ENCODE measurements at regions not wholly inside any gene's neighbourhood (a gene's known extent, or its start where the extent isn't known, plus 50 kb on each side); places are given as distances from the start of the nearest gene placed in this dataset.

GRCh38 chr3:177982034-177982433, 554.2 kb upstream of the KCNMB2 start:
- POLR2A ChIA-PET: no interaction called here
- CTCF ChIA-PET: no interaction called here

DNA sequence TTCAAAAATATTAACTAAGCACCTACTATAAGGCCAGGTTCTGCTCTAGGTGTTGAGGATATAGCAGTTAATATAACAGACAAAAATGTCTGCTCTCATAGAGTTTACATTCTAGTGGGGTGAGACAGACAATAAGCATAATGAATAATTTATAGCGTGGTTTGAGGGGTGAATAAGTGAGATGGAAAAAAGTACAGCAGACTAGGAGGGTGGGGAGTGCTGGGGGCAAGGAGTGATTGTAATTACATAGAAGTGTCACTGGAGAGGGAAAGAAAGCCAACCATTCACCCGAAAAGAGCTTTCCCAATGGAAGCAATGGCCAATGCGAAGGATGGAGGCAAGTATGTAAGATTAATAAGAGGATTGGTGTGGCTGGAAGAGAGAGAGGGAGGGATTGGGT, 552.9 kb upstream of the KCNMB2 start:
- POLR2A ChIA-PET: no interaction called here

GRCh38 chr3:177992993-177993970, 543.0 kb upstream of the KCNMB2 start:
- ChIA-PET POLR2A (no interaction called here), CTCF (no interaction called here)

More for the DNA sequence above, 552.9 kb upstream of the KCNMB2 start:
- CTCF ChIA-PET: no interaction called here

DNA sequence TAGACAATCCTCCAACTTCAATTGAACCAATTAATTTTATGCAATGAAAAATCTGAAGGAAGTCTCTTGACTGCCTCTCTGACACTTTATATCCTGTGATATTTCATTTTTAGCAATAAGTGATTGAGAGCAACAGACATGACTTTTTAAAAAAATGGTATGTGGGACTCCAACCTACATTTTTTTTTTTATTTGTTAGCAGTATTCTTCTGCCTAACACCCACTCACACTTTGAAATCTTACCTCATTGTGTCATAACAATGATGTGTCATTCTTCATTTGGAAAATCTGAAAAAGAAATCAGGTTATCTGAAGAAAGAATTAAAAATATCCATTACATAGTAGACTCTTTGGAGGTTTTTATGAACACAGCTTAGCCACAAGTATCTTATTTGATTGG, 541.3 kb upstream of the KCNMB2 start:
- POLR2A ChIA-PET: no interaction called here
- CTCF ChIA-PET: interaction anchor here (0.6 kb wide), 1 partner anchor 105 kb away, joined by 4 read pairs; no protein-coding TSS in a partner anchor

GRCh38 chr3:177995381-177996085, 540.7 kb upstream of the KCNMB2 start:
- ChIA-PET CTCF (interaction anchor here (0.6 kb wide), 1 partner anchor 105 kb away, joined by 4 read pairs; no protein-coding TSS in a partner anchor), POLR2A (interaction anchor here (0.6 kb wide), 1 partner anchor 718 kb away, joined by 3 read pairs; no protein-coding TSS in a partner anchor)

DNA sequence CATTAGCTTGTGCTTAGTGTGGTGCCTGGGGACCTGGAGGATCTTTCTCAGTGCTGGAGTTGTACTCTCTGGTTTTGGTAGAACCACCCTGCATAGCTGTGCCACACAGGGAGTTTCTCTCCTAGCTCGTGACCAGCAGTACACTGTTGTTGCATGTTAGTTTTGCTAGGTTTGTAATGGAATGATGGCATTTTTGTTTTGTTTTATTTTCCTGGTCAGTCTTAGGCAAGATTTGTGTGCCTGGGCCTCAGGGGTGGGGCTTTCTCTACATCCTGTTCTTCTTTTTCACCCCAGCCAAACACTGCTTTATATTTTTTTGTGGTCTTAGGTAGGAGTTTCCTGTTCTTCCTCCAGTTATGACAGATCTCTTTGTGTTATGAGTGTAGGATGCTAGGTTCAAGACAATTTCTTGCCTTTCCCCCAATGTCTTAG, 534.5 kb upstream of the KCNMB2 start:
- ChIA-PET CTCF (interaction anchor here (0.5 kb wide), 1 partner anchor 657 kb away, joined by 3 read pairs; no protein-coding TSS in a partner anchor), POLR2A (no interaction called here)

DNA sequence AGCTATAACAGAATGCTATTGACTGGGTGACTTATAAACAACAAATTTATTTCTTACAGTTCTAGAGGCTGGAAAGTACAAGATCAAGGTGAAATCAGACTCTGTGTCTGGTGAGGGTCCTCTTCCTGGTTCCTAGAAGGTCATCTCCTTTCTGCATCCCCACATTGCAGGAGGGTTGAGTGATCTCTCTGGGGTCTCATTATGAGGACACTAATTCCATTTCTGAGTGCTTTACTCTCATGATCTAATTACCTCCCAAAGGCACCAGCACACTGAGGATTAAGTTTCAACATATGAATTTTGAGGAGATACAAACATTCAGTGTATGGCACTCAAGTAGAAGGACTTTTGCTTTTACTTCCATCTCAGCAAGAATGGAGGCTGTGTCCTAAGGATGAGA, 534.1 kb upstream of the KCNMB2 start:
- ChIA-PET CTCF (interaction anchor here (0.7 kb wide), 1 partner anchor 1616 kb away, joined by 4 read pairs; no protein-coding TSS in a partner anchor), POLR2A (interaction anchor here (0.7 kb wide), 1 partner anchor 864 kb away, joined by 3 read pairs; no protein-coding TSS in a partner anchor)

- ChIA-PET CTCF (no interaction called here), POLR2A (no interaction called here)
Measured at GRCh38 chr3:178003756-178004155, 532.5 kb upstream of the KCNMB2 start.

DNA sequence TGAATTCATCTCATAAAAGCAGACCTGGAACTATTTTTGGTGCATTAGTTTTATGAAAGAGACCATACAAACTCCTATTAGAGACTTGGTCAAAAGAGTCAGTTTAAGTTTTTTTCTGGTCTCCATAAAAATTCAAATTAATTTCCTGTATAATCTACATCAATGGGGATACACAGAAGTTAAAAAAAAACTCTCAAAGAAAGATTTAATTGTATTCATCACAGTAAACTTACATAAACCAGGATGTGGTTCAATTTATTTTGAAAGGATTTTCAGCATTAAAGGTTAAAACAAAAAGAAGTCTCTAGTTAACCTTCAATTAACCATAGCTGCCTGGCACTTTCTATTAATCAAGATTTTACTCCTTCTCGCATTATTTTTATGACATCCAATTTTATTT, 530.3 kb upstream of the KCNMB2 start:
- POLR2A ChIA-PET: no interaction called here

GRCh38 chr3:178010306-178010705, 525.9 kb upstream of the KCNMB2 start:
- ChIA-PET CTCF (no interaction called here), POLR2A (no interaction called here)

More for the DNA sequence above, 530.3 kb upstream of the KCNMB2 start:
- CTCF ChIA-PET: no interaction called here

DNA sequence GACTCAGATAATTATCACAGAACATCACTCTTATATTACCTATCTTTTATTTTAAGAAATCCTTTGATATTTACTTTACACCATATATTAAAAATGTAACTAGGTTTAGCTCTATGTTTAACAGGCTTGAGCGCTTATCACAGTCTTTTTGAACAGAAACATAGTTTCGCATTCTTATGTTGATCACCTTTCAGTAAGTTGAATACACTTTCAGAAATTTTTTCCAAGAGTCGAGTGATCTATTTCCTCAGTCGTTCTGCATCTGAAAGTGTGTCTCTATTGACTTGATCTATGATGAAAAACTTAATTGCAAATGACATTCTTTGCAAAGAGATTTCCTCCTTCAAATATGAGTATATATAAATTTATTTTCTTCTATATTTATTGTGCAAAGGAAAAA, 516.6 kb upstream of the KCNMB2 start:
- POLR2A ChIA-PET: no interaction called here
- CTCF ChIA-PET: no interaction called here

DNA sequence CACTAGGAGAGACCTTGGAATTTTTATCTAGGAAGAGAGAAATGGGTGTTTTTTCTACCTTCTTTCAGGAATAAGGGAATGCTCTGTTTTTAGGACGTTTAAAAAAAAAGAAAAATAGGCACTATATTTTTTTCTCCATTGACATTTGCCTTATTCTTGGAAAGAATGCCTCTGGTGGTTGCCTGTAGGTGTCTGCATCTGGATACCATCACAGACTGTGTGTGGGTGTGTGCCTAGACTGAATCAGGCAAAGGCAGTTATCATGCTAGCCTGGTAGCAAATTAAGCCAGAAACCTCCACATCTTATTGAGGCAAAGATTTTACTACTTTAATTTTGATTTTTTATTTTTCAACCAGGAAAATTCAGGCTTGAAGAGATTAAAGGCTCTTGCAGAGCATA, 513.6 kb upstream of the KCNMB2 start:
- POLR2A ChIA-PET: no interaction called here
- CTCF ChIA-PET: no interaction called here

DNA sequence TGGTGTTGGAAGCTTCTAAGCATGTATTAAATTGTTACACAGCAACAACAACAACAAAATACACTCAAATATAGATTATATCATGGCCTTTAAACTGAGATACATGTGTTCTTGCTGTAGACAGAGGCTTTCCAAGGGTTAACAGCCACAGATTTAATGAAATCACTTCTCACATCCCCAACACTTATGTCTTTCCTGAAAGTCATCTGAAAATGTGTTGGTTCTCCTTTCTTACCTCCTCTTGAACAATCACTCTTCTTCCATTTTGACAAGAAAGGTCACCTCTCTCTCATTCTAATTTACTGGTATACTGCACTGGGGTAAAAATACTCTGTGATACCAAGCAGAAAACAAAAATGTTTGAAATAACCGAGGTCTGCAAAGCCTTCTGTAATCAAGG, 507.3 kb upstream of the KCNMB2 start:
- CTCF ChIA-PET: no interaction called here
- POLR2A ChIA-PET: no interaction called here

- POLR2A ChIA-PET: no interaction called here
- CTCF ChIA-PET: no interaction called here
Measured at GRCh38 chr3:178036451-178037144, 499.6 kb upstream of the KCNMB2 start.

GRCh38 chr3:178041931-178042330, 494.3 kb upstream of the KCNMB2 start:
- POLR2A ChIA-PET: no interaction called here

GRCh38 chr3:178042376-178042775, 493.9 kb upstream of the KCNMB2 start:
- POLR2A ChIA-PET: no interaction called here
- CTCF ChIA-PET: no interaction called here

More at GRCh38 chr3:178041931-178042330, 494.3 kb upstream of the KCNMB2 start:
- CTCF ChIA-PET: no interaction called here

DNA sequence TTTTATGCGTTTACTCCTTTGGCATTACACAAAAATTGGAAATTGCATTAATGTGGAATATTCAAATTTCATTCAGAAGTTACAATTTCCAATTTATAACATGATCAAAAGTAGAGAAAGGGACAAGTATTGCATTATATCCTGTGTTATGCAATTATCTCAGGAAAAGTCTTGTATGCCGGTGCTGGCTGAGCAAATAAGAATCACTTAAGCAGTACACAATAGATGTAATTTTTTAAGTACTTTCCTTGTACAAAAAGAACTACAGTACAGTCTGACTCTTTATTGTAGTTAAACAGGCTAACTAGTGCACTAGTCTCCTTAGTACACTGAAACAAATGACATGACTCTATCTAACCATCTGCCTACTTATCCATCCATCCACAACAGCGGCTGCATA, 493.2 kb upstream of the KCNMB2 start:
- ChIA-PET POLR2A (no interaction called here), CTCF (no interaction called here)

GRCh38 chr3:178044320-178044719, 491.9 kb upstream of the KCNMB2 start:
- ChIA-PET POLR2A (no interaction called here), CTCF (no interaction called here)

- ChIA-PET CTCF (no interaction called here), POLR2A (no interaction called here)
Measured at GRCh38 chr3:178047496-178047895, 488.7 kb upstream of the KCNMB2 start.

DNA sequence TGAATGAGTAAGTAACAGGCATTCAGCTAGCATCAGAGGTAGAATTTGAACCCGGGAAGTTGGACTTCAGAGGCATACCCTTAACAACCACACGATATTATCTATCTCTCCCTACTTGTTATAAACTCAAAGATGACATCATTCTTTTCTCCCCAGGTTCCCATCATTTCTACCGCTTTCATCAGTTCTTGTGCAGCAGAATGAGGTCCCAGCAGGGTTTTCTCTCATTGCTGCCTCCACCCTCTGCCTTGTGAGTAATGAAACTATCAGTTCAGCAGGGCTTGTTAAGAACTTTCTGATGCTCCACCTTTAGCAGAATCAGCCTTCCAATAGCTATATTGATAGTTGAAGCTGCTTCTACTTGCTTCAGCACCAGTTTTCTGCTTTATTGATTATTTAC, 487.5 kb upstream of the KCNMB2 start:
- CTCF ChIA-PET: no interaction called here
- POLR2A ChIA-PET: no interaction called here
